GM21423 (cell line): ENCODE measurements at regions not wholly inside any gene's neighbourhood (a gene's known extent, or its start where the extent isn't known, plus 50 kb on each side); places are given as distances from the start of the nearest gene placed in this dataset.

Experiments
- ATAC-seq: cut with Tn5 transposase; IDR thresholded peaks from one replicate; pipeline ENCODE4 v1.9.1; 2021; ENCODE audit warnings: mild to moderate bottlenecking, moderate library complexity; ENCODE audit not compliant: unreplicated experiment

- no peak for ATAC-seq
Measured at GRCh38 chr6:90406142-90406794, 109.6 kb upstream of the BACH2 start.

GRCh38 chr6:90403489-90404381 lies 107.1 kb upstream of the BACH2 start:
- no peak for ATAC-seq

GRCh38 chr6:90402831-90403192 lies 106.2 kb upstream of the BACH2 start:
- no peak for ATAC-seq

GRCh38 chr6:90401933-90402830 lies 105.5 kb upstream of the BACH2 start:
- ATAC-seq, result no peak

GRCh38 chr6:90399970-90400369 lies 103.3 kb upstream of the BACH2 start:
- ATAC-seq, result no peak

- no peak for ATAC-seq
Measured at GRCh38 chr6:90397929-90398674, 101.5 kb upstream of the BACH2 start.

- no peak for ATAC-seq
Measured at GRCh38 chr6:90397047-90397446, 100.4 kb upstream of the BACH2 start.

GRCh38 chr6:90393232-90393884 lies 96.7 kb upstream of the BACH2 start:
- ATAC-seq, result peak; percentile 66

GRCh38 chr6:90390379-90390778 lies 93.7 kb upstream of the BACH2 start:
- ATAC-seq, result no peak

- no peak for ATAC-seq
Measured at GRCh38 chr6:90388395-90388794, 91.8 kb upstream of the BACH2 start.

- ATAC-seq, result no peak
Measured at GRCh38 chr6:90387826-90388225, 91.2 kb upstream of the BACH2 start.

GRCh38 chr6:90387383-90387775 lies 90.7 kb upstream of the BACH2 start:
- no peak for ATAC-seq

- ATAC-seq, result no peak
Measured at GRCh38 chr6:90386399-90387382, 90.0 kb upstream of the BACH2 start.

GRCh38 chr6:90385759-90386313 lies 89.2 kb upstream of the BACH2 start:
- no peak for ATAC-seq

GRCh38 chr6:90384720-90385119 lies 88.1 kb upstream of the BACH2 start:
- no peak for ATAC-seq

GRCh38 chr6:90383196-90383822 lies 86.7 kb upstream of the BACH2 start:
- ATAC-seq, result peak; percentile 79

GRCh38 chr6:90382760-90383159 lies 86.1 kb upstream of the BACH2 start:
- no peak for ATAC-seq
